NCI-H2227 (cell line): ENCODE measurements at regions not wholly inside any gene's neighbourhood (a gene's known extent, or its start where the extent isn't known, plus 50 kb on each side); places are given as distances from the start of the nearest gene placed in this dataset.
"Not testable (repeated sequence)": the region's sequence is repeated elsewhere in the genome, so short reads cannot be mapped to it uniquely, and the experiment has no call there.

ENCODE experiments used
- DNase-seq: peaks from one replicate; lab custom pipeline; 2025; ENCODE audit not compliant: unreplicated experiment; lab: John Stamatoyannopoulos, UW

- no peak for DNase-seq
Measured at GRCh38 chr2:226295681-226296080, 503.9 kb downstream of the IRS1 start.

- DNase-seq, result no peak
Measured at GRCh38 chr2:226295123-226295522, 504.5 kb downstream of the IRS1 start.

- DNase-seq, result not testable (repeated sequence)
Measured at GRCh38 chr2:226291281-226291680, 508.3 kb downstream of the IRS1 start.

GRCh38 chr2:226286916-226287315 lies 512.7 kb downstream of the IRS1 start:
- DNase-seq, result no peak

GRCh38 chr2:226283796-226284195 lies 515.8 kb downstream of the IRS1 start:
- DNase-seq, result no peak

GRCh38 chr2:226282151-226282550 lies 517.5 kb downstream of the IRS1 start:
- no peak for DNase-seq

- DNase-seq, result not testable (repeated sequence)
Measured at GRCh38 chr2:226280136-226280535, 519.5 kb downstream of the IRS1 start.

GRCh38 chr2:226275215-226275614 lies 524.4 kb downstream of the IRS1 start:
- no peak for DNase-seq

GRCh38 chr2:226274143-226274542 lies 525.5 kb downstream of the IRS1 start:
- DNase-seq, result no peak

- no peak for DNase-seq
Measured at GRCh38 chr2:226273440-226273839, 526.2 kb downstream of the IRS1 start.

GRCh38 chr2:226272435-226272834 lies 527.2 kb downstream of the IRS1 start:
- no peak for DNase-seq

GRCh38 chr2:226270285-226271058 lies 529.1 kb downstream of the IRS1 start:
- DNase-seq, result no peak

GRCh38 chr2:226267516-226268289 lies 531.9 kb downstream of the IRS1 start:
- no peak for DNase-seq

- no peak for DNase-seq
Measured at GRCh38 chr2:226256709-226257376, 542.8 kb downstream of the IRS1 start.

GRCh38 chr2:226256237-226256636 lies 543.4 kb downstream of the IRS1 start:
- DNase-seq, result no peak

GRCh38 chr2:226251661-226252060 lies 548.0 kb downstream of the IRS1 start:
- no peak for DNase-seq

- DNase-seq, result no peak
Measured at GRCh38 chr2:226247289-226248275, 552.0 kb downstream of the IRS1 start.

- no peak for DNase-seq
Measured at GRCh38 chr2:226234187-226234586, 565.4 kb downstream of the IRS1 start.

GRCh38 chr2:226233388-226233787 lies 566.2 kb downstream of the IRS1 start:
- DNase-seq, result no peak

GRCh38 chr2:226228080-226228479 lies 571.5 kb downstream of the IRS1 start:
- no peak for DNase-seq

- DNase-seq, result no peak
Measured at GRCh38 chr2:226227341-226227740, 572.3 kb downstream of the IRS1 start.
